K562 (cell line): ENCODE measurements at regions not wholly inside any gene's neighbourhood (a gene's known extent, or its start where the extent isn't known, plus 50 kb on each side); places are given as distances from the start of the nearest gene placed in this dataset.

Experiments
- CHD2 ChIP-seq: IDR thresholded peaks from 2 replicates; pipeline ENCODE4 v1.6.1; 2011; ENCODE audit warnings: low read depth, low read length
- GTF2E2 ChIP-seq: fragments of 200-800 bp; sonication (Bioruptor generic); IDR thresholded peaks from 2 replicates; pipeline ENCODE4 v1.6.1; 2016; ENCODE audit warnings: missing genetic modification characterization, missing compliant biosample characterization
- HBP1 ChIP-seq: fragments of 450-650 bp; formaldehyde crosslinking; IDR thresholded peaks from 2 replicates; pipeline ENCODE4 v1.4.0; 2022; ENCODE audit warnings: missing genetic modification characterization
- HMGXB4 ChIP-seq: sonication (generic); formaldehyde crosslinking; IDR thresholded peaks from 2 replicates; pipeline ENCODE4 v1.8.1; 2023; ENCODE audit warnings: mild to moderate bottlenecking, missing genetic modification reagents
- KAT7 ChIP-seq: sonication (generic); formaldehyde crosslinking; IDR thresholded peaks from 2 replicates; pipeline ENCODE4 v1.8.0; 2022; ENCODE audit warnings: missing genetic modification reagents, mild to moderate bottlenecking, borderline replicate concordance
- NFYB ChIP-seq: IDR thresholded peaks from 2 replicates; pipeline ENCODE4 v1.6.1; 2011; ENCODE audit warnings: mild to moderate bottlenecking, moderate library complexity; ENCODE audit not compliant: insufficient read length; ENCODE audit errors: extremely low read depth
- SREBF2 ChIP-seq: sonication (generic); formaldehyde crosslinking; IDR thresholded peaks from 2 replicates; pipeline ENCODE4 v1.4.0; 2020; ENCODE audit warnings: mild to moderate bottlenecking, missing genetic modification reagents
- ZNF239 ChIP-seq: fragments of 250-450 bp; sonication (Bioruptor Pico); IDR thresholded peaks from 2 replicates; pipeline ENCODE4 v1.4.0; 2020; ENCODE audit warnings: mild to moderate bottlenecking
- ZNF263 ChIP-seq: sonication (generic); formaldehyde crosslinking; IDR thresholded peaks from 2 replicates; pipeline ENCODE4 v1.8.0; 2022; ENCODE audit warnings: mild to moderate bottlenecking, missing genetic modification reagents, borderline replicate concordance

GRCh38 chr19:29107831-29108230 lies 105.1 kb downstream of the UQCRFS1 start:
- no peak for TF ChIP-seq GTF2E2 (tag)
- TF ChIP-seq HBP1 (CRISPR knock-in tag): no peak
- no peak for TF ChIP-seq KAT7 (CRISPR knock-in tag)
- no peak for TF ChIP-seq CHD2
- TF ChIP-seq NFYB: no peak
- no peak for TF ChIP-seq ZNF263
- TF ChIP-seq HMGXB4 (CRISPR knock-in tag): no peak
- TF ChIP-seq SREBF2: no peak
- no peak for TF ChIP-seq ZNF239
